PC-3 (cell line): ENCODE measurements at regions not wholly inside any gene's neighbourhood (a gene's known extent, or its start where the extent isn't known, plus 50 kb on each side); places are given as distances from the start of the nearest gene placed in this dataset.

Experiments
- ATAC-seq: fragments of 200-7000 bp; cut with Tn5 transposase; 2 replicates; pipeline ENCODE4 v1.9.1; 2020; ENCODE audit warnings: mild to moderate bottlenecking, moderate library complexity
- BruUV-seq: library from RNA; stranded (reverse); fragments of 400-500 nt; replicated peaks from 2 replicates; lab custom pipeline; 2021; lab: Mats Ljungman, UMichigan
- CTCF ChIA-PET: fragments of 300-600 bp; sonication (Branson Sonifier 250); formaldehyde crosslinking; loops from one replicate; lab custom pipeline; 2022; ENCODE audit warnings: antibody characterized with exemption; lab: Charles Lee
- POLR2A ChIA-PET: fragments of 300-600 bp; sonication (Branson Sonifier 250); formaldehyde crosslinking; loops from one replicate; lab custom pipeline; 2022; ENCODE audit warnings: antibody characterized with exemption; ENCODE audit not compliant: unreplicated experiment; lab: Charles Lee
- DNase-seq: peaks from one replicate; pipeline ENCODE4 v3.0.0-alpha.2; 2015
- H2AFZ ChIP-seq: fragments of 300-600 bp; sonication (generic); 2 replicates; pipeline ENCODE4 v1.6.0; 2016; ENCODE audit warnings: antibody characterized with exemption, low read length
- H3F3A ChIP-seq: fragments of 300-600 bp; sonication (generic); one replicate; pipeline ENCODE4 v1.6.0; 2017; ENCODE audit warnings: antibody characterized with exemption, low read length, control low read depth, mild to moderate bottlenecking; ENCODE audit not compliant: unreplicated experiment
- H3K27ac ChIP-seq: fragments of 300-600 bp; sonication (generic); 2 replicates; pipeline ENCODE4 v1.5.1; 2016; ENCODE audit warnings: mild to moderate bottlenecking, low read length
- H3K27me3 ChIP-seq: fragments of 300-600 bp; sonication (generic); 2 replicates; pipeline ENCODE4 v1.6.1; 2016; ENCODE audit warnings: low read length, mixed read lengths
- H3K36me3 ChIP-seq: fragments of 300-600 bp; sonication (generic); 2 replicates; pipeline ENCODE4 v1.6.1; 2016; ENCODE audit warnings: low read depth, mixed run types, low read length, mixed read lengths
- H3K4me1 ChIP-seq: fragments of 300-600 bp; sonication (generic); 2 replicates; pipeline ENCODE4 v1.5.1; 2016; ENCODE audit warnings: low read length; ENCODE audit not compliant: insufficient read depth
- H3K4me2 ChIP-seq: fragments of 300-600 bp; sonication (generic); 2 replicates; pipeline ENCODE4 v1.6.0; 2016; ENCODE audit warnings: low read length
- H3K4me3 ChIP-seq: fragments of 300-600 bp; sonication (generic); 2 replicates; pipeline ENCODE4 v1.5.1; 2016; ENCODE audit warnings: mild to moderate bottlenecking, low read length, mixed read lengths
- H3K79me2 ChIP-seq: fragments of 300-600 bp; sonication (generic); 2 replicates; pipeline ENCODE4 v1.6.1; 2017; ENCODE audit warnings: low read length, mixed read lengths
- H3K9ac ChIP-seq: fragments of 300-600 bp; sonication (generic); 2 replicates; pipeline ENCODE4 v1.6.0; 2016; ENCODE audit warnings: mild to moderate bottlenecking, low read length
- H3K9me2 ChIP-seq: fragments of 300-600 bp; sonication (generic); replicated peaks from 2 replicates; pipeline ENCODE4 v1.6.1; 2016; ENCODE audit warnings: mixed run types, low read length, mixed read lengths
- H3K9me3 ChIP-seq: fragments of 300-600 bp; sonication (generic); 2 replicates; pipeline ENCODE4 v1.6.1; 2016; ENCODE audit warnings: low read length, mixed read lengths
- H4K20me1 ChIP-seq: fragments of 300-600 bp; sonication (generic); 2 replicates; pipeline ENCODE4 v1.6.1; 2016; ENCODE audit warnings: low read length, mixed read lengths
- CTCF ChIP-seq: fragments of 300-600 bp; sonication (generic); conservative IDR thresholded peaks from 2 replicates; pipeline ENCODE4 v1.5.1; 2017; ENCODE audit warnings: antibody characterized with exemption, low read depth, mild to moderate bottlenecking, low read length
- EZH2 ChIP-seq: fragments of 300-600 bp; sonication (generic); IDR thresholded peaks from one replicate; pipeline ENCODE4 v1.6.1; 2017; ENCODE audit warnings: antibody characterized with exemption, mild to moderate bottlenecking, low read length; ENCODE audit not compliant: unreplicated experiment
- EZH2phosphoT487 ChIP-seq: fragments of 300-600 bp; sonication (generic); IDR thresholded peaks from 2 replicates; pipeline ENCODE4 v1.6.1; 2018; ENCODE audit warnings: mild to moderate bottlenecking, antibody characterized with exemption, low read length, borderline replicate concordance
- intact Hi-C: fragments of 100-400 bp; cut with micrococcal nuclease; formaldehyde crosslinking; loops from 2 replicates; pipeline ENCODE4 v1.9.0; 2023

GRCh38 chr12:87597114-87597513 is 432.1 kb downstream of the C12orf50 start:
- H3K9ac ChIP-seq: no peak overlapping the region
- H3K4me3 ChIP-seq: no peak overlapping the region
- no peaks in the 10 kb centered on the region for H3K79me2 ChIP-seq
- no peak overlapping the region for H3K27ac ChIP-seq
- no peaks in the 10 kb centered on the region for H3K36me3 ChIP-seq
- POLR2A ChIA-PET: no interaction called here
- H2AFZ ChIP-seq: no peak overlapping the region
- no peaks in the 10 kb centered on the region for H4K20me1 ChIP-seq
- H3K4me1 ChIP-seq: no peaks in the 10 kb centered on the region
- no peak for DNase-seq
- no peak for ATAC-seq
- H3K27me3 ChIP-seq: no peaks in the 10 kb centered on the region
- CTCF ChIA-PET: no interaction called here
- H3K4me2 ChIP-seq: no peak overlapping the region
- no peaks in the 10 kb centered on the region for H3K9me3 ChIP-seq
- BruUV-seq: no TSS peak
- H3F3A ChIP-seq: no peaks in the 10 kb centered on the region
- H3K9me2 ChIP-seq: no peaks in the 10 kb centered on the region
- TF ChIP-seq EZH2 (no peak), EZH2phosphoT487 (no peak), CTCF (no peak)
- intact Hi-C loops: no loop called here

- no peak overlapping the region for H3K9ac ChIP-seq
- TF ChIP-seq EZH2phosphoT487: no peak
- no peak for TF ChIP-seq EZH2
- TF ChIP-seq CTCF: no peak
- no peak overlapping the region for H3K4me3 ChIP-seq
- H3K9me2 ChIP-seq: no peaks in the 10 kb centered on the region
- no peaks in the 10 kb centered on the region for H3K4me1 ChIP-seq
- no peaks in the 10 kb centered on the region for H4K20me1 ChIP-seq
- ChIA-PET POLR2A (no interaction called here), CTCF (no interaction called here)
- H3K27ac ChIP-seq: no peak overlapping the region
- H3K9me3 ChIP-seq: no peaks in the 10 kb centered on the region
- no peaks in the 10 kb centered on the region for H3F3A ChIP-seq
- BruUV-seq: no TSS peak
- H3K27me3 ChIP-seq: no peaks in the 10 kb centered on the region
- H3K4me2 ChIP-seq: no peak overlapping the region
- intact Hi-C loops: no loop called here
- ATAC-seq: no peak
- H3K36me3 ChIP-seq: no peaks in the 10 kb centered on the region
- no peaks in the 10 kb centered on the region for H3K79me2 ChIP-seq
- H2AFZ ChIP-seq: no peak overlapping the region
- no peak for DNase-seq
Measured at GRCh38 chr12:87596636-87597035, 432.6 kb downstream of the C12orf50 start.

- TF ChIP-seq EZH2: no peak
- ATAC-seq (no peak), DNase-seq (no peak)
- H3K27me3 ChIP-seq: no peaks in the 10 kb centered on the region
- no peaks in the 10 kb centered on the region for H3K79me2 ChIP-seq
- H3K4me1 ChIP-seq: no peaks in the 10 kb centered on the region
- no peaks in the 10 kb centered on the region for H3K9me3 ChIP-seq
- no peaks in the 10 kb centered on the region for H4K20me1 ChIP-seq
- no peak overlapping the region for H3K4me2 ChIP-seq
- H3F3A ChIP-seq: no peaks in the 10 kb centered on the region
- H3K27ac ChIP-seq: no peak overlapping the region
- H3K4me3 ChIP-seq: no peak overlapping the region
- no peaks in the 10 kb centered on the region for H3K36me3 ChIP-seq
- intact Hi-C loops: no loop called here
- no peaks in the 10 kb centered on the region for H3K9me2 ChIP-seq
- H2AFZ ChIP-seq: no peak overlapping the region
- no peak overlapping the region for H3K9ac ChIP-seq
- ChIA-PET CTCF (no interaction called here), POLR2A (no interaction called here)
- no TSS peak for BruUV-seq
Measured at GRCh38 chr12:87596134-87596533, 433.1 kb downstream of the C12orf50 start.
